Cardiac muscle cell (in vitro differentiated cells and primary cell): ENCODE measurements at regions not wholly inside any gene's neighbourhood (a gene's known extent, or its start where the extent isn't known, plus 50 kb on each side); places are given as distances from the start of the nearest gene placed in this dataset.

Experiments
- DNase-seq, 2 donors: peaks; one replicate each; pipeline versions ENCODE4 v3.0.0 to v3.0.0-alpha.2; 2010 to 2017; ENCODE audit warnings: low read depth in 1 of 2, low spot score in 1 of 2
- H3K27ac ChIP-seq: fragments of 200-600 bp; sonication (generic); 2 replicates; pipeline ENCODE4 v1.5.1; 2016
- H3K27me3 ChIP-seq: fragments of 200-600 bp; sonication (generic); 2 replicates; pipeline ENCODE4 v1.6.0; 2016; ENCODE audit warnings: control low read depth
- H3K36me3 ChIP-seq: fragments of 200-600 bp; sonication (generic); 2 replicates; pipeline ENCODE4 v1.5.1; 2016; ENCODE audit warnings: control low read depth
- H3K4me1 ChIP-seq: fragments of 200-600 bp; sonication (generic); 2 replicates; pipeline ENCODE4 v1.8.1; 2017; ENCODE audit warnings: low read depth, mild to moderate bottlenecking, mixed run types
- H3K4me3 ChIP-seq: fragments of 200-600 bp; sonication (generic); 2 replicates; pipeline ENCODE4 v1.5.1; 2016; ENCODE audit warnings: mild to moderate bottlenecking
- H3K9me3 ChIP-seq: fragments of 200-600 bp; sonication (generic); 2 replicates; pipeline ENCODE4 v1.5.1; 2017; ENCODE audit warnings: low read depth, mild to moderate bottlenecking, control low read depth
- TF ChIP-seq, protein P1 (sequence below): IDR thresholded peaks from 2 replicates; pipeline ENCODE4 v1.5.1; 2012; ENCODE audit warnings: low read depth, mild to moderate bottlenecking, low read length

- Histone ChIP-seq H3K27ac (no peak overlapping the region), H3K4me1 (no peaks in the 10 kb centered on the region), H3K36me3 (no peaks in the 10 kb centered on the region), H3K4me3 (no peak overlapping the region), H3K27me3 (no peaks in the 10 kb centered on the region), H3K9me3 (no peaks in the 10 kb centered on the region)
- TF ChIP-seq, protein P1, sequence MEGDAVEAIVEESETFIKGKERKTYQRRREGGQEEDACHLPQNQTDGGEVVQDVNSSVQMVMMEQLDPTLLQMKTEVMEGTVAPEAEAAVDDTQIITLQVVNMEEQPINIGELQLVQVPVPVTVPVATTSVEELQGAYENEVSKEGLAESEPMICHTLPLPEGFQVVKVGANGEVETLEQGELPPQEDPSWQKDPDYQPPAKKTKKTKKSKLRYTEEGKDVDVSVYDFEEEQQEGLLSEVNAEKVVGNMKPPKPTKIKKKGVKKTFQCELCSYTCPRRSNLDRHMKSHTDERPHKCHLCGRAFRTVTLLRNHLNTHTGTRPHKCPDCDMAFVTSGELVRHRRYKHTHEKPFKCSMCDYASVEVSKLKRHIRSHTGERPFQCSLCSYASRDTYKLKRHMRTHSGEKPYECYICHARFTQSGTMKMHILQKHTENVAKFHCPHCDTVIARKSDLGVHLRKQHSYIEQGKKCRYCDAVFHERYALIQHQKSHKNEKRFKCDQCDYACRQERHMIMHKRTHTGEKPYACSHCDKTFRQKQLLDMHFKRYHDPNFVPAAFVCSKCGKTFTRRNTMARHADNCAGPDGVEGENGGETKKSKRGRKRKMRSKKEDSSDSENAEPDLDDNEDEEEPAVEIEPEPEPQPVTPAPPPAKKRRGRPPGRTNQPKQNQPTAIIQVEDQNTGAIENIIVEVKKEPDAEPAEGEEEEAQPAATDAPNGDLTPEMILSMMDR: no peak
- no peak for DNase-seq
Measured at GRCh38 chr10:129107525-129107924, 359.5 kb upstream of the MGMT start.

- Histone ChIP-seq H3K27ac (no peak overlapping the region), H3K4me3 (no peak overlapping the region), H3K27me3 (no peaks in the 10 kb centered on the region), H3K9me3 (no peaks in the 10 kb centered on the region), H3K36me3 (no peaks in the 10 kb centered on the region), H3K4me1 (no peaks in the 10 kb centered on the region)
- TF ChIP-seq, protein P1: no peak
- DNase-seq: peak in 1 of 2 donors; percentile 27
Measured at GRCh38 chr10:129108378-129108777, 358.7 kb upstream of the MGMT start.

GRCh38 chr10:129108994-129109393, 358.0 kb upstream of the MGMT start:
- TF ChIP-seq, protein P1: no peak
- Histone ChIP-seq H3K27ac (no peak overlapping the region), H3K4me3 (no peak overlapping the region), H3K4me1 (no peaks in the 10 kb centered on the region), H3K27me3 (no peaks in the 10 kb centered on the region), H3K9me3 (no peaks in the 10 kb centered on the region), H3K36me3 (no peaks in the 10 kb centered on the region)
- DNase-seq: no peak

- H3K4me1 ChIP-seq: no peaks in the 10 kb centered on the region
- TF ChIP-seq, protein P1: no peak
Measured at GRCh38 chr10:129110780-129111179, 356.3 kb upstream of the MGMT start.

GRCh38 chr10:129111922-129112321, 355.1 kb upstream of the MGMT start:
- Histone ChIP-seq H3K27ac (no peak overlapping the region), H3K27me3 (no peaks in the 10 kb centered on the region), H3K4me1 (no peaks in the 10 kb centered on the region), H3K36me3 (no peaks in the 10 kb centered on the region), H3K9me3 (no peaks in the 10 kb centered on the region), H3K4me3 (no peak overlapping the region)
- TF ChIP-seq, protein P1: no peak
- DNase-seq: no peak

More at GRCh38 chr10:129110780-129111179, 356.3 kb upstream of the MGMT start:
- DNase-seq: no peak
- Histone ChIP-seq H3K27ac (no peak overlapping the region), H3K36me3 (no peaks in the 10 kb centered on the region), H3K27me3 (no peaks in the 10 kb centered on the region), H3K9me3 (no peaks in the 10 kb centered on the region), H3K4me3 (no peak overlapping the region)

GRCh38 chr10:129114588-129114987, 352.5 kb upstream of the MGMT start:
- Histone ChIP-seq H3K27me3 (no peaks in the 10 kb centered on the region), H3K4me1 (no peaks in the 10 kb centered on the region), H3K4me3 (no peak overlapping the region), H3K9me3 (no peaks in the 10 kb centered on the region), H3K27ac (no peak overlapping the region), H3K36me3 (no peaks in the 10 kb centered on the region)
- DNase-seq: no peak
- TF ChIP-seq, protein P1: no peak
